VCaP (cell line): ENCODE measurements at regions not wholly inside any gene's neighbourhood (a gene's known extent, or its start where the extent isn't known, plus 50 kb on each side); places are given as distances from the start of the nearest gene placed in this dataset.
"Not testable (repeated sequence)": the region's sequence is repeated elsewhere in the genome, so short reads cannot be mapped to it uniquely, and the experiment has no call there.

Source experiments
- H3K27ac ChIP-seq: fragments of 450-650 bp; 2 replicates; pipeline ENCODE4 v1.5.1; 2017
- CTCF ChIP-seq: fragments of 450-650 bp; conservative IDR thresholded peaks from 2 replicates; pipeline ENCODE4 v1.5.1; 2017; ENCODE audit warnings: mild to moderate bottlenecking, moderate library complexity

- no peak overlapping the region for H3K27ac ChIP-seq
- TF ChIP-seq CTCF: no peak
Observed at GRCh38 chr9:82052081-82052480, 63.5 kb downstream of the SPATA31D1 start.

GRCh38 chr9:82054264-82055015, 65.9 kb downstream of the SPATA31D1 start:
- no peak overlapping the region for H3K27ac ChIP-seq
- TF ChIP-seq CTCF: no peak

GRCh38 chr9:82057805-82058204, 69.2 kb downstream of the SPATA31D1 start:
- H3K27ac ChIP-seq: no peak overlapping the region
- no peak for TF ChIP-seq CTCF

- H3K27ac ChIP-seq: not testable (repeated sequence)
Observed at GRCh38 chr9:82061801-82062200, 73.2 kb downstream of the SPATA31D1 start.

- H3K27ac ChIP-seq: no peak overlapping the region
- no peak for TF ChIP-seq CTCF
Observed at GRCh38 chr9:82062245-82062644, 73.7 kb downstream of the SPATA31D1 start.

GRCh38 chr9:82073551-82074543, 85.3 kb downstream of the SPATA31D1 start:
- TF ChIP-seq CTCF: no peak
- peak overlapping the region; percentile 44 for H3K27ac ChIP-seq

GRCh38 chr9:82080265-82080664, 91.7 kb downstream of the SPATA31D1 start:
- TF ChIP-seq CTCF: no peak

More at GRCh38 chr9:82080265-82080664, 91.7 kb downstream of the SPATA31D1 start:
- no peak overlapping the region for H3K27ac ChIP-seq
